ENCODE measurements at regions not wholly inside any gene's neighbourhood (a gene's known extent, or its start where the extent isn't known, plus 50 kb on each side); places are given as distances from the start of the nearest gene placed in this dataset.

- FAIRE-seq (no peak), DNase-seq (ENCODE audit: low read depth, low spot score) (no peak)
- POLR2A ChIA-PET = no interaction called here
- intact Hi-C loops (cut with micrococcal nuclease) = no loop called here
- no peak overlapping the region for H3K27ac ChIP-seq (ENCODE audit: insufficient read depth, low read depth, low read length)
- no peak for TF ChIP-seq GATA2 (IDR thresholded peaks at IDR 0.05; ENCODE audit: insufficient read depth, insufficient read length, low read depth, low read length)
- TF ChIP-seq POLR2A (IDR thresholded peaks at IDR 0.05; ENCODE audit: low read depth, low read length) = no peak
- TF ChIP-seq CTCF (IDR thresholded peaks at IDR 0.05; ENCODE audit: extremely low read depth in 1 of 2, insufficient read depth in 1 of 2, low read depth in 1 of 2, low read length in 2 of 2) = no peak
- no peak for TF ChIP-seq EZH2 (IDR thresholded peaks at IDR 0.05; ENCODE audit: borderline replicate concordance, low read depth, low read length, severe bottlenecking)
- TF ChIP-seq POLR2AphosphoS5 (IDR thresholded peaks at IDR 0.05; ENCODE audit: insufficient read depth, low read depth, low read length) = no peak
- no peak for TF ChIP-seq FOS (IDR thresholded peaks at IDR 0.05; ENCODE audit: borderline replicate concordance, insufficient read depth, low read length)
- no peak for TF ChIP-seq MYC (IDR thresholded peaks at IDR 0.05; ENCODE audit: low read depth, low read length)
- no peak for TF ChIP-seq MAX (IDR thresholded peaks at IDR 0.05; ENCODE audit: insufficient read depth, insufficient read length)
- TF ChIP-seq JUN (IDR thresholded peaks at IDR 0.05; ENCODE audit: borderline replicate concordance, insufficient read depth, insufficient read length, low read depth) = no peak
- dilution Hi-C loops (cut with MboI; ENCODE audit: extremely low pct_ligation_motif_present, low sequenced_read_pairs) = no loop called here
- CTCF ChIA-PET = no interaction called here
- H4K20me1 ChIP-seq (replicated peaks; ENCODE audit: control insufficient read depth, extremely low read depth, insufficient read depth, low read length) = no peaks in the 10 kb centered on the region
- no peaks in the 10 kb centered on the region for H3K79me2 ChIP-seq (ENCODE audit: control insufficient read depth, insufficient read depth, low read length)
- H3K27me3 ChIP-seq (ENCODE audit: control insufficient read depth in 2 of 2, insufficient read depth in 2 of 2, low read length in 2 of 2) = no peaks in the 10 kb centered on the region
- H3K9ac ChIP-seq (replicated peaks; ENCODE audit: extremely low read depth, insufficient read depth, low read length) = no peak overlapping the region
- H2AFZ ChIP-seq (ENCODE audit: low read depth, low read length) = no peak overlapping the region
- no peak overlapping the region for H3K4me3 ChIP-seq (replicated peaks in 1 of 3; ENCODE audit: insufficient read depth in 1 of 3, low read depth in 1 of 3, low read length in 3 of 3)
- H3K4me2 ChIP-seq (ENCODE audit: insufficient read depth, low read length) = no peak overlapping the region
- H3K4me1 ChIP-seq (ENCODE audit: control insufficient read depth, extremely low read depth, insufficient read depth, low read length) = no peaks in the 10 kb centered on the region
- no peaks in the 10 kb centered on the region for H3K36me3 ChIP-seq (ENCODE audit: control insufficient read depth in 2 of 2, extremely low read depth in 1 of 2, insufficient read depth in 2 of 2, low read length in 2 of 2)
- H3K9me3 ChIP-seq (replicated peaks; ENCODE audit: control insufficient read depth, insufficient read depth, low read length) = no peaks in the 10 kb centered on the region
- BruUV-seq (replicated peaks) = no TSS peak
- no peaks in the 10 kb centered on the region for H3K9me1 ChIP-seq (replicated peaks; ENCODE audit: control insufficient read depth, extremely low read depth, insufficient read depth, low read length)
Measured at GRCh38 chr6:9511157-9511556, 903.7 kb downstream of the TFAP2A start.
